SKM-1 treated with dmso at 0.1 percent for 144 hours (cell line): ENCODE measurements at regions not wholly inside any gene's neighbourhood (a gene's known extent, or its start where the extent isn't known, plus 50 kb on each side); places are given as distances from the start of the nearest gene placed in this dataset.
"Not testable (repeated sequence)": the region's sequence is repeated elsewhere in the genome, so short reads cannot be mapped to it uniquely, and the experiment has no call there.

Experiments
- DNase-seq: peaks from one replicate; lab custom pipeline; 2025; ENCODE audit not compliant: unreplicated experiment; lab: John Stamatoyannopoulos, UW

DNA sequence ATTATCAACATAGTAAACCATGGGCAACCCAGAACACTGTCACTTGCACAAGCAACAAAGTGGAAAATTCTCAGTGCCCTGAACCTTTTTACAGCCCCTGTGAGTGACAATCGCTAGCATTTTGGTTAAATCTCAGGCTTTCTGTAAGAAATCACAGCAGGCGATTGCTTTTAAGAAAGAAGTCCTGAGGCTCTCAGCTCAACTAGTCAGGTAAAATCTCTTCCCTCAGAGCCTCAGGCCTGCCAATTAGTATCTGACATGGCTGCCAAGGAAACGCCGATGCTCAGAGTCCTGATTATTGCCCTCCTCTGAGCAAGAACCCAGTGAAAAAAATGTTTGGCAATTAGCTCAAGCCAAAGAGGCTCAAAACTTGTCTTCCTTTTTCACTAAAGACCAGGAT is 530.8 kb downstream of the DIPK2A start:
- DNase-seq, result no peak

- not testable (repeated sequence) for DNase-seq
Measured at GRCh38 chr3:144506375-144506774, 534.8 kb downstream of the DIPK2A start.

DNA sequence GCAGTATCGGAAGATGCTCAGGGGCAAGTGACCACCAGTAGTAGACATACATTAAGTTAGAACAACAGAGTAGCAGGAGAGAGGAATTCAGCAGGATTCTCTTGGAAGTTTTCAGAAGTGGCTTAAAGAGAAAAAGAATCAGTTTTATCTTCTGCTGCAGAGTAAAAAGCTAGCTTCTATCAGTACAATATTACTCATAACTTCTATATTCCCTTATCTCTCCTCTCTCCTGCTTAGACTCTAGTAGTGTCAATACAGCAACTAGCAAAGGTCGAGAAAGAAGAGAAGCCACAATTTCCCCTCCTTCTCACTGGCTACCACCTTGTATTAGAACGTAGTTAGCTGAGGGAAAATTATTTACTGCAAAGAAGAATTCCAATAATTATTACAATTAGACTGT is 539.7 kb downstream of the DIPK2A start:
- no peak for DNase-seq

DNA sequence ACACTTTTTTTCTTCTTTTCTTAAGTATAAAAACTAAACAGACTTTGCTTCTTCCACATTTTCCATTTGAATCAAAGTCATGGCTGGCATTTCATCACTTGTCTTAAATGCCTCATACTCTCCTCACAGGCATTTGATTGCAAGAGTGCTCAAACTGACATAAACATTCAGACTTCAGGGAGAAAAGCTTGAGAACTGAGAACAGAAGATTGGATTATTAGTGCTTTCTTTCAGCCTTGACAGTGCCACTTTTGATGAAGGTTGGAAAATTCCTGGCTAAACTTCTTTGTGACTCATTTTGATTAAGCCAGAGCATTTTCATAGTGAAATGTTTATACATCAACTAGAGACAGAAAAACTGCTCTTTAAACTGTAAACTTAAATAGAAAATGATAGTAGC is 544.4 kb downstream of the DIPK2A start:
- no peak for DNase-seq

GRCh38 chr3:144516589-144516988 is 545.0 kb downstream of the DIPK2A start:
- DNase-seq, result no peak

GRCh38 chr3:144521131-144521530 is 549.5 kb downstream of the DIPK2A start:
- no peak for DNase-seq

- no peak for DNase-seq
Measured at GRCh38 chr3:144522456-144522855, 550.8 kb downstream of the DIPK2A start.

- DNase-seq, result no peak
Measured at GRCh38 chr3:144523396-144523795, 551.8 kb downstream of the DIPK2A start.

DNA sequence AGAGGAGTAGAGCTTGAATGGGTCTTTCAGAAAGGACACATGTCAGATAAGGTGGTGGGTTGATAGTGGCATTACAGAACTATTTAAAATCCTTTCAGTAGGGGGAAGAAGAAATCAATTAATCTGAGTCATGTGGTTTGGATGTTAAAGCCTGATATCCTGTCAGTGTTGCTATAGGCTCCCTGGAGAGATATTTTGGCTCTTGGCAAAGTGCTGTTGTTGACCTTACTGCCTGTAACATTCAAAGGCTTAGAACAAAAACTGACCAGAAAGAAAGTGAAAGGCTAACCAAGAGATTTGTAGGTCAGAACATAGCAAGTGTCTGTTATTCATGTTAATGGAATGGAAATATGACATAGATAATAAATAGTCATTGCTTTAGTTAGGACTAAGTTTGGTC is 552.9 kb downstream of the DIPK2A start:
- no peak for DNase-seq

- no peak for DNase-seq
Measured at GRCh38 chr3:144529566-144529965, 557.9 kb downstream of the DIPK2A start.

- DNase-seq, result no peak
Measured at GRCh38 chr3:144544871-144545270, 573.2 kb downstream of the DIPK2A start.

DNA sequence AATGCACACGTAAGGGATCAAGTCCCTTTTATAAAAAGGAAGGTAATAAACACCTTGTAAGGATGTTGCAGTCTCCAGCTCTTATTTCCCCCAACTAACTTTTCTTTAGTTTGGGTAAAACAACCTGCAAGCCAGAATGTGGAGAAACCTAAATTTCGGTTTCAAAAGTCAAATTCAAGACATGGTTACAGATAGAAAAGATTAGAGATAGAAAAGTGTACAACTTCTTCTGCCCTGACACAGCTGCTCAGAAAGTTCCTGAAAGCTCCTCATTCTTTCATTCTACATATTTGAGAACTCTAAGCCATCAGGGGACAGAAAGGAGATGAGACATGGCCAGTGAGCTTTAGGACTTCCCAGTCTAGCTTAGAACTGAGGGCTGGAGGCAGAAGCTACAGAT is 574.9 kb downstream of the DIPK2A start:
- DNase-seq, result no peak

DNA sequence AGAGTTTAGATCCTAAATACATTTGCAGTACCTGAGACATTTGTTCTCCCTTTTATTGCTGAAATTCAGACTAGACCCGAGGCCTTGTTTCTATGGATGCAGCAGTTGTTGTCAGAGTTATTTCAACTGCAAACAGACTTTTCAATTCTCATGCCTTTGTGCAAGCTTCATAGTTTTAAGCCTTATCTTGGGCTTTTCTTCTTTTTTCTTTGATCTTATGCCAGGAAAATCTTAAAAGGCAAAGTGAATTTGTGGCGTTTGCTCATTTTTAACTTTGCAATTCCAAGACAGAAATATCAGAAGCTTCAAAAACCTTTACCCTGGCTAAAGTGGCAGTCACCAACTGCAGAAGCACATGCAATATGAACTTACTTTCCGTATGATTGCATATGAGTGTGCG is 576.7 kb downstream of the DIPK2A start:
- no peak for DNase-seq

DNA sequence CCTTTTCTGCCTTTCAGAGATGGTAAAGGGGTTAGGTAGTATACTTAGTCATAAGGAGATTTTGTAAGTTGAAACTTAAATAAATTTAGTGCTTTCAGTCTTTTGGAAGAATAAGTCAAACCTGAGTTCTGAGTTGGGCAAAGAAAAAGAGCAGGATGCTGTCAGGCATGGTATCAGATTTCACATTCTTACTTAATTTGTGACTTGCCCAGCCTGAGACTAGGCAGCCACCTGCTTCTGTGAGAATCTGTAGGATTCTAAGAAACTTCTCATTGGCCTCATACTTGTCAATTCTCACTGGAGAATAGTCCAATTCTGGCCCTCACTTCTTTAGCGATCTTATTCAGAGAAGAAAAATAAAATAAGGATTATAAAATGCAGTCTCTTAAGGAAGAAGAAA is 577.5 kb downstream of the DIPK2A start:
- DNase-seq, result no peak

GRCh38 chr3:144552346-144553057 is 580.9 kb downstream of the DIPK2A start:
- no peak for DNase-seq

- no peak for DNase-seq
Measured at GRCh38 chr3:144553301-144553700, 581.7 kb downstream of the DIPK2A start.

DNA sequence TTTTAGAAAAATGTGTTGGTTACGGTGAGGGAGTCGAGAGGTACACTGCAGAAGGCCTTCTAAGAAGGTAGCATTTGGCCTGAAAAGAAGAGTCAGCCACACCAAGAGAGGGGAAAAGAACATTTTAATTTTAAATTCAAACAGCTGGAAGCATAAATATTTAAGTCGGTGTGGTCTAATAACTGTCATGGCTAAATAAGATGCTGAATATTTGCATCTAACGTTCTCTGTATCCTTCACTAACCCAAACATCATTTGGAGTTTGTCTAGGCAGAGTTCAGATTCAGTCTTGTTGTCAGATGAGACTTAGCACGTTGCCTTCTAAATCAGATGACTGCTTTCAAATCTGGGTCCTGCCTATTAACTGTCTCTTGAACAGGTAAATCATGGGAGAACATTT is 583.3 kb downstream of the DIPK2A start:
- DNase-seq, result no peak

DNA sequence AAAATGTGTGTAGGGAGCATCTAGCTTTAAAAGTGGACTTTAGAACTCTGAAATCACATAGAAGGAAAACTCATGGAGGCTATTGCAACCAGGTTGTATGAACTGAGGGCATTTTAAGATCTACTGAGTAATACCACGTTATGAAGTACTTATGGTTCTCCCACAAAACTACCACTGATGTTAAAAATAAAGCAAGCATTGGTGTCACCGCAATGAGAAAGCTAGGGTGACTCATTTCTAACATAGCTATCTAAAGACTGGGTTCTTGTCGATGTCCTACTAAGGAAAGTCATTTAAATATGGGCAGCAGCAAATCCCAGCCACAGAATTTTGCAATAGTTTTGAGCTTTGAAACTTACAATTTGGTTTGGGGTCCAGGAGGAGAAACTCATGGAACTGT is 584.8 kb downstream of the DIPK2A start:
- peak; percentile 24 for DNase-seq

GRCh38 chr3:144557515-144557914 is 585.9 kb downstream of the DIPK2A start:
- no peak for DNase-seq

GRCh38 chr3:144564011-144564410 is 592.4 kb downstream of the DIPK2A start:
- DNase-seq, result no peak

GRCh38 chr3:144566320-144566719 is 594.7 kb downstream of the DIPK2A start:
- no peak for DNase-seq

DNA sequence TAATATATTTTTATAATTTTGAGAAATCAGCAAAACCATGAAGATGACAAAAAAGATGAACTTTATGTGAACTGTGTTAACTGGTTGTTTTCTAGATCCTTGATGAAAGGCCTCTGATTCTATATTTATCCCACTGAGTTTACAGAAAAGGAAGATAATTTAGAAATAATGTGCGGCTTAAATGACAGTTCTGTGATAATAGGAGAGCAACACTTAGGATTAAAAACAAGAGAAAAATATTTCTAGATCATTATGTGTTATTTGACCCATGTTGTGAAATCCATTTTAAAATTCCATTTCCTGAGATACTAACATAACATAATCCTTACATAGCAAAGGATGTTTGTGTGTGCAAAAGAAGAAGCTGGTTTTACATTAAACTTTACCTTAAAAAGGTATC is 598.0 kb downstream of the DIPK2A start:
- no peak for DNase-seq

DNA sequence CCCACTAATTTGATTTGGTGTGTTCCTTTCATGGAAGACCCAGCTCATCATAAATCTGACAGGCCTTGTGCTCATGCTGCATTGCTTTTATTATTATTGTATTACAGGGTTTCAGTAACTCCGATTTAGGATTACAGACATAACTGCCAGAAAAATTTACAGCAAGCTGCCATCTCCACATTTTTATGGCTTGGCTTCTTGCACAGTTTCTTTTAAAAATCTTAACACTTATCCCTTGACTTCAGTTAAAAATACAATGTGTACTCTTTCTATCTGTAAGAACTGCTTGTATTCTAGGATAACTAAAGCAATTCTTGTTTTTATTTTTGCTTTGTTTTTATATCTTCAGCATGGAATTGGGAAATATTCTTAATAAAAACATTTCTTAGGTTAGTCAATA is 612.2 kb downstream of the DIPK2A start:
- no peak for DNase-seq
